Common myeloid progenitor, CD34-positive (primary cell): ENCODE measurements at regions not wholly inside any gene's neighbourhood (a gene's known extent, or its start where the extent isn't known, plus 50 kb on each side); places are given as distances from the start of the nearest gene placed in this dataset.

ENCODE experiments used
- CTCF ChIA-PET: fragments of 350-600 bp; sonication (Branson Sonifier 250); formaldehyde crosslinking; loops from one replicate; lab custom pipeline; 2021; ENCODE audit warnings: antibody characterized with exemption; lab: Charles Lee
- POLR2A ChIA-PET: fragments of 350-600 bp; sonication (Branson Sonifier 250); formaldehyde crosslinking; loops from one replicate; lab custom pipeline; 2021; ENCODE audit warnings: antibody characterized with exemption; lab: Charles Lee
- DNase-seq, 3 donors: peaks; one replicate each; pipeline versions ENCODE4 v3.0.0 to v3.0.0-alpha.2; 2013
- H3K27ac ChIP-seq, 2 experiments: 1 replicate in 1 of 2; 2 replicates in 1 of 2; pipeline ENCODE4 v1.7.0; 2013; ENCODE audit warnings: inconsistent platforms in 2 of 2, low read length in 2 of 2, mild to moderate bottlenecking in 2 of 2, low read depth in 1 of 2, moderate library complexity in 1 of 2; ENCODE audit not compliant: severe bottlenecking in 2 of 2, insufficient read depth in 1 of 2, poor library complexity in 1 of 2
- H3K27me3 ChIP-seq, 5 experiments: replicated peaks in 2 of 5; 1 replicate in 3 of 5; 2 replicates in 2 of 5; pipeline versions ENCODE4 v1.6.1 to v1.7.0; 2013; ENCODE audit warnings: low read length in 4 of 5, mild to moderate bottlenecking in 2 of 5, moderate library complexity in 2 of 5, inconsistent platforms in 1 of 5; ENCODE audit not compliant: insufficient read depth in 5 of 5, control insufficient read depth in 4 of 5
- H3K36me3 ChIP-seq, 4 experiments: 1 replicate in 2 of 4; 2 replicates in 2 of 4; pipeline versions ENCODE4 v1.6.1 to v1.7.0; 2013; ENCODE audit warnings: low read length in 3 of 4, control low read depth in 1 of 4, mild to moderate bottlenecking in 1 of 4; ENCODE audit not compliant: control insufficient read depth in 4 of 4, insufficient read depth in 4 of 4
- H3K4me1 ChIP-seq, 4 experiments: 1 replicate in 3 of 4; 2 replicates in 1 of 4; pipeline versions ENCODE4 v1.6.1 to v1.7.1; 2013; ENCODE audit warnings: low read length in 3 of 4, mild to moderate bottlenecking in 3 of 4, control low read depth in 1 of 4, inconsistent platforms in 1 of 4, moderate library complexity in 1 of 4; ENCODE audit not compliant: control insufficient read depth in 4 of 4, insufficient read depth in 4 of 4; ENCODE audit errors: control extremely low read depth in 1 of 4
- H3K4me3 ChIP-seq, 7 experiments: 1 replicate in 4 of 7; 2 replicates in 3 of 7; pipeline versions ENCODE4 v1.5.1 to v1.7.0; 2013; ENCODE audit warnings: mild to moderate bottlenecking in 7 of 7, low read length in 6 of 7, moderate library complexity in 6 of 7, inconsistent platforms in 2 of 7, low read depth in 2 of 7, control low read depth in 1 of 7; ENCODE audit not compliant: insufficient read depth in 4 of 7, control insufficient read depth in 1 of 7; ENCODE audit errors: extremely low read depth in 1 of 7
- H3K9me3 ChIP-seq, 5 experiments: 1 replicate in 4 of 5; 2 replicates in 1 of 5; pipeline versions ENCODE4 v1.6.1 to v1.7.1; 2013; ENCODE audit warnings: low read length in 4 of 5, mild to moderate bottlenecking in 2 of 5, inconsistent platforms in 1 of 5, low read depth in 1 of 5, moderate library complexity in 1 of 5; ENCODE audit not compliant: control insufficient read depth in 4 of 5, insufficient read depth in 2 of 5; ENCODE audit errors: control extremely low read depth in 1 of 5
- WGBS: methylation state at CpG from one replicate; pipeline ENCODE4 v1.1.5; 2013; ENCODE audit not compliant: insufficient coverage; 5-methylcytosine and 5-hydroxymethylcytosine counted together

GRCh38 chr1:238306411-238306810, 415.7 kb upstream of the ZP4 start:
- CTCF ChIA-PET: no interaction called here
- H3K4me3 ChIP-seq: no peak overlapping the region
- H3K4me1 ChIP-seq: peaks cover 0 to 4% (median under 1%) of the 10 kb centered on the region in 4 experiments
- no peak overlapping the region for H3K27ac ChIP-seq
- H3K9me3 ChIP-seq: no peaks in the 10 kb centered on the region
- 0% methylated on average over 1 of the region's 1 CpG for WGBS
- DNase-seq: peak; percentile 31 to 89 (median 77)
- H3K27me3 ChIP-seq: no peaks in the 10 kb centered on the region
- POLR2A ChIA-PET: no interaction called here
- H3K36me3 ChIP-seq: no peaks in the 10 kb centered on the region

GRCh38 chr1:238302646-238303045, 411.9 kb upstream of the ZP4 start:
- Histone ChIP-seq H3K27ac (no peak overlapping the region), H3K4me1 (peaks cover 0 to 4% (median under 1%) of the 10 kb centered on the region in 4 experiments), H3K36me3 (no peaks in the 10 kb centered on the region), H3K27me3 (no peaks in the 10 kb centered on the region), H3K4me3 (no peak overlapping the region), H3K9me3 (peaks cover 0 to 5% (median 0%) of the 10 kb centered on the region in 5 experiments)
- no peak for DNase-seq
- POLR2A ChIA-PET: no interaction called here
- CTCF ChIA-PET: interaction anchor here (0.9 kb wide), 1 partner anchor 19 kb away, joined by 3 read pairs; no protein-coding TSS in a partner anchor

- ChIA-PET CTCF (no interaction called here), POLR2A (no interaction called here)
- no peaks in the 10 kb centered on the region for H3K4me1 ChIP-seq
- H3K9me3 ChIP-seq: peaks cover 0 to 10% (median 2%) of the 10 kb centered on the region in 5 experiments
- H3K4me3 ChIP-seq: no peak overlapping the region
- 90% methylated on average over 3 of the region's 7 CpGs for WGBS
- DNase-seq: no peak
- peaks cover 0 to 1% (median 0%) of the 10 kb centered on the region in 5 experiments for H3K27me3 ChIP-seq
- H3K27ac ChIP-seq: no peak overlapping the region
- H3K36me3 ChIP-seq: no peaks in the 10 kb centered on the region
Observed at GRCh38 chr1:238296371-238296770, 405.6 kb upstream of the ZP4 start.

GRCh38 chr1:238293075-238293474, 402.4 kb upstream of the ZP4 start:
- Histone ChIP-seq H3K27me3 (peaks cover 0 to 1% (median 0%) of the 10 kb centered on the region in 5 experiments), H3K27ac (no peak overlapping the region), H3K9me3 (peaks cover 0 to 9% (median 2%) of the 10 kb centered on the region in 5 experiments), H3K36me3 (no peaks in the 10 kb centered on the region), H3K4me3 (no peak overlapping the region), H3K4me1 (no peaks in the 10 kb centered on the region)
- WGBS: 100% methylated on average over 1 of the region's 3 CpGs
- no peak for DNase-seq
- ChIA-PET CTCF (no interaction called here), POLR2A (no interaction called here)

GRCh38 chr1:238281418-238281817, 390.7 kb upstream of the ZP4 start:
- H3K36me3 ChIP-seq: no peaks in the 10 kb centered on the region
- no peaks in the 10 kb centered on the region for H3K4me1 ChIP-seq
- POLR2A ChIA-PET: no interaction called here
- CTCF ChIA-PET: no interaction called here
- H3K4me3 ChIP-seq: no peak overlapping the region
- H3K27me3 ChIP-seq: no peaks in the 10 kb centered on the region
- DNase-seq: no peak
- H3K27ac ChIP-seq: no peak overlapping the region
- H3K9me3 ChIP-seq: peaks cover 0 to 2% (median 0%) of the 10 kb centered on the region in 5 experiments
- WGBS: no CpG with 5 or more reads among the region's 1 CpG

- no peaks in the 10 kb centered on the region for H3K36me3 ChIP-seq
- H3K9me3 ChIP-seq: peaks cover 0 to 11% (median 5%) of the 10 kb centered on the region in 5 experiments
- no peak for DNase-seq
- no peaks in the 10 kb centered on the region for H3K27me3 ChIP-seq
- no peaks in the 10 kb centered on the region for H3K4me1 ChIP-seq
- H3K4me3 ChIP-seq: no peak overlapping the region
- CTCF ChIA-PET: no interaction called here
- H3K27ac ChIP-seq: no peak overlapping the region
- no CpG with 5 or more reads among the region's 3 CpGs for WGBS
- POLR2A ChIA-PET: no interaction called here
Observed at GRCh38 chr1:238279694-238280380, 389.1 kb upstream of the ZP4 start.

GRCh38 chr1:238272145-238272544, 381.4 kb upstream of the ZP4 start:
- no peak overlapping the region for H3K27ac ChIP-seq
- H3K4me3 ChIP-seq: no peak overlapping the region
- DNase-seq: no peak
- H3K4me1 ChIP-seq: no peaks in the 10 kb centered on the region
- peaks cover 0 to 14% (median 7%) of the 10 kb centered on the region in 5 experiments for H3K9me3 ChIP-seq
- no peaks in the 10 kb centered on the region for H3K27me3 ChIP-seq
- ChIA-PET CTCF (no interaction called here), POLR2A (no interaction called here)
- WGBS: no CpG with 5 or more reads among the region's 3 CpGs
- H3K36me3 ChIP-seq: no peaks in the 10 kb centered on the region
